K562 (cell line): ENCODE measurements at regions not wholly inside any gene's neighbourhood (a gene's known extent, or its start where the extent isn't known, plus 50 kb on each side); places are given as distances from the start of the nearest gene placed in this dataset.

Experiments used
- ATAC-seq: fragments of 200-7000 bp; cut with Tn5 transposase; 3 replicates; pipeline ENCODE4 v1.9.1; 2020; ENCODE audit warnings: moderate library complexity
- BruUV-seq: library from RNA; stranded (reverse); fragments of 400-500 nt; replicated peaks from 2 replicates; lab custom pipeline; 2021; lab: Mats Ljungman, UMichigan
- CTCF ChIA-PET: fragments of 300-600 bp; formaldehyde crosslinking; extraction: SDS; loops from one replicate; lab custom pipeline; 2021; ENCODE audit warnings: low intra/inter-chr PET ratio; lab: Yijun Ruan, JAX
- POLR2A ChIA-PET: fragments of 300-600, 350-650 bp; sonication (Branson Sonifier 250); formaldehyde crosslinking; extraction: SDS; loops from one replicate; lab custom pipeline; 2021; ENCODE audit warnings: antibody characterized with exemption, inconsistent platforms; lab: Yijun Ruan, JAX
- DNase-seq, 4 experiments: peaks; one replicate each; pipeline versions ENCODE4 v3.0.0 to v3.0.0-alpha.2; 2011 to 2018; ENCODE audit warnings: low spot score in 3 of 4, mixed read lengths in 3 of 4; ENCODE audit errors: extremely low read depth in 1 of 4
- FAIRE-seq: peaks from 2 replicates; lab custom pipeline; 2011; peaks lifted over from hg19 to GRCh38; lab: Jason Lieb, UNC
- H2AFZ ChIP-seq: 2 replicates; pipeline ENCODE4 v1.6.0; 2011; ENCODE audit warnings: low read depth, low read length, control low read depth, inconsistent platforms
- H3K27ac ChIP-seq: fragments of 200-600 bp; 3 replicates; pipeline ENCODE4 v1.8.0; 2011; ENCODE audit warnings: low read depth, mild to moderate bottlenecking, control low read depth, inconsistent platforms, low read length, moderate library complexity, mixed read lengths; ENCODE audit errors: extremely low read depth
- H3K27me3 ChIP-seq, 2 experiments: fragments of 300-600 bp in 1 of 2; 2 replicates in 1 of 2; 3 replicates in 1 of 2; pipeline versions ENCODE4 v1.6.0 to v1.8.0; 2011; ENCODE audit warnings: inconsistent platforms in 2 of 2, low read length in 2 of 2, mild to moderate bottlenecking in 1 of 2, mixed read lengths in 1 of 2, moderate library complexity in 1 of 2; ENCODE audit not compliant: control insufficient read depth in 2 of 2, insufficient read depth in 2 of 2
- H3K36me3 ChIP-seq: fragments of 300-600 bp; 3 replicates; pipeline ENCODE4 v1.8.0; 2011; ENCODE audit warnings: mild to moderate bottlenecking, low read length, inconsistent platforms; ENCODE audit not compliant: control insufficient read depth, insufficient read depth
- H3K4me1 ChIP-seq, 2 experiments: fragments of 200-600 bp in 1 of 2; replicated peaks in 1 of 2; 2 replicates in 1 of 2; 3 replicates in 1 of 2; pipeline versions ENCODE4 v1.5.1 to v1.8.0; 2011; ENCODE audit warnings: inconsistent platforms in 2 of 2, low read length in 2 of 2, mild to moderate bottlenecking in 1 of 2, mixed read lengths in 1 of 2, moderate library complexity in 1 of 2; ENCODE audit not compliant: control insufficient read depth in 2 of 2, insufficient read depth in 2 of 2
- H3K4me2 ChIP-seq: 2 replicates; pipeline ENCODE4 v1.6.1; 2011; ENCODE audit warnings: low read length, control low read depth, inconsistent platforms, mixed read lengths; ENCODE audit not compliant: insufficient read depth
- H3K4me3 ChIP-seq: fragments of 200-600 bp; sonication (generic), shearing (Covaris generic); 2 replicates; pipeline ENCODE4 v1.5.1; 2016; ENCODE audit warnings: control low read depth, inconsistent platforms
- H3K79me2 ChIP-seq: fragments of 200-600 bp; 3 replicates; pipeline ENCODE4 v1.8.0; 2011; ENCODE audit warnings: low read length, inconsistent platforms; ENCODE audit not compliant: control insufficient read depth, insufficient read depth
- H3K9ac ChIP-seq, 2 experiments: 2 replicates each; pipeline versions ENCODE4 v1.6.0 to v1.6.1; 2011; ENCODE audit warnings: low read depth in 2 of 2, low read length in 2 of 2, control low read depth in 1 of 2, inconsistent platforms in 1 of 2, mild to moderate bottlenecking in 1 of 2, mixed read lengths in 1 of 2; ENCODE audit not compliant: insufficient read depth in 1 of 2
- H3K9me1 ChIP-seq: one replicate; pipeline ENCODE4 v1.6.0; 2011; ENCODE audit warnings: inconsistent platforms, mild to moderate bottlenecking, low read length, moderate library complexity; ENCODE audit not compliant: control insufficient read depth, insufficient read depth
- H3K9me3 ChIP-seq: replicated peaks from 2 replicates; pipeline ENCODE4 v1.5.1; 2011; ENCODE audit warnings: low read depth, low read length, inconsistent platforms; ENCODE audit not compliant: control insufficient read depth, insufficient read depth
- H4K20me1 ChIP-seq: replicated peaks from 2 replicates; pipeline ENCODE4 v1.6.1; 2011; ENCODE audit warnings: low read length, inconsistent platforms, mixed read lengths; ENCODE audit not compliant: control insufficient read depth, insufficient read depth
- ATF7 ChIP-seq: fragments of 450-650 bp; IDR thresholded peaks from 2 replicates; pipeline ENCODE4 v1.7.1; 2014; ENCODE audit warnings: mild to moderate bottlenecking, moderate library complexity
- ETS2 ChIP-seq: IDR thresholded peaks from 2 replicates; pipeline ENCODE4 v1.6.1; 2016; ENCODE audit warnings: borderline replicate concordance, missing genetic modification characterization, mild to moderate bottlenecking, moderate library complexity, missing compliant biosample characterization; ENCODE audit not compliant: poor library complexity, severe bottlenecking
- HIVEP1 ChIP-seq: fragments of 250-450 bp; sonication (Bioruptor Pico); IDR thresholded peaks from 2 replicates; pipeline ENCODE4 v1.4.0; 2020; ENCODE audit warnings: mild to moderate bottlenecking
- HMG20B ChIP-seq: fragments of 250-450 bp; sonication (Bioruptor Pico); IDR thresholded peaks from 2 replicates; pipeline ENCODE4 v1.5.0; 2021; ENCODE audit warnings: mild to moderate bottlenecking
- JUNB ChIP-seq: fragments of 450-650 bp; formaldehyde crosslinking; conservative IDR thresholded peaks from 2 replicates; pipeline ENCODE4 v1.4.0; 2020; ENCODE audit warnings: mild to moderate bottlenecking
- KAT2B ChIP-seq: IDR thresholded peaks from one replicate; pipeline ENCODE4 v1.6.1; 2012; ENCODE audit warnings: low read depth, mild to moderate bottlenecking, control low read depth, inconsistent platforms, low read length, moderate library complexity
- KLF13 ChIP-seq: fragments of 450-650 bp; IDR thresholded peaks from 2 replicates; pipeline ENCODE4 v1.6.1; 2016; ENCODE audit warnings: missing genetic modification characterization, low read depth, mild to moderate bottlenecking, missing compliant biosample characterization, moderate library complexity, borderline replicate concordance
- MAFG ChIP-seq: fragments of 450-650 bp; conservative IDR thresholded peaks from 2 replicates; pipeline ENCODE4 v1.6.1; 2016; ENCODE audit warnings: missing genetic modification characterization, missing compliant biosample characterization
- NR4A1 ChIP-seq, 2 experiments: fragments of 250-450 bp in 1 of 2; fragments of 450-650 bp in 1 of 2; sonication (Bioruptor Pico) in 1 of 2; IDR thresholded peaks; 2 replicates each; pipeline versions ENCODE4 v1.4.0 to v1.6.1; 2016 to 2020; ENCODE audit warnings: mild to moderate bottlenecking in 2 of 2, missing compliant biosample characterization in 1 of 2, missing genetic modification characterization in 1 of 2, moderate library complexity in 1 of 2
- NRF1 ChIP-seq, 2 experiments: fragments of 450-650 bp; IDR thresholded peaks in 1 of 2; conservative IDR thresholded peaks in 1 of 2; 2 replicates each; pipeline ENCODE4 v1.6.1; 2014; ENCODE audit warnings: mild to moderate bottlenecking in 2 of 2
- PHF8 ChIP-seq: fragments of 200-600 bp; sonication (generic); IDR thresholded peaks from 2 replicates; pipeline ENCODE4 v1.6.1; 2012; ENCODE audit warnings: mixed run types, mild to moderate bottlenecking, inconsistent platforms, low read length, moderate library complexity, borderline replicate concordance
- POLR2B ChIP-seq: fragments of 450-650 bp; IDR thresholded peaks from 2 replicates; pipeline ENCODE4 v1.6.1; 2018; ENCODE audit warnings: low read depth; ENCODE audit not compliant: partially characterized antibody
- POLR3A ChIP-seq: IDR thresholded peaks from 2 replicates; pipeline ENCODE4 v1.6.1; 2011; ENCODE audit warnings: borderline replicate concordance, mild to moderate bottlenecking, moderate library complexity; ENCODE audit not compliant: insufficient read length, insufficient read depth; ENCODE audit errors: extremely low read depth
- ZNF436 ChIP-seq: fragments of 250-450, 450-650 bp; sonication (Bioruptor Pico); formaldehyde crosslinking; IDR thresholded peaks from 2 replicates; pipeline ENCODE4 v1.7.0; 2020; ENCODE audit warnings: mild to moderate bottlenecking
- WGBS: fragments of 100-300 bp; shearing (Covaris generic); methylation state at CpG from one replicate; pipeline ENCODE4 v1.1.6; 2016; ENCODE audit warnings: low coverage, mixed read lengths; ENCODE audit not compliant: insufficient coverage; ENCODE audit errors: missing lambda C conversion rate; 5-methylcytosine and 5-hydroxymethylcytosine counted together
- in situ Hi-C: fragments of 300-500 bp; cut with MboI; formaldehyde crosslinking; loops from 4 replicates; pipeline ENCODE4 v1.15.0; 2018; ENCODE audit warnings: inconsistent platforms, mixed read lengths
- intact Hi-C: fragments of 100-400 bp; cut with micrococcal nuclease; formaldehyde crosslinking; loops from 2 replicates; pipeline ENCODE4 v1.14.2; 2022
- TF ChIP-seq, protein P1 (sequence below): sonication (generic); formaldehyde crosslinking; IDR thresholded peaks from 2 replicates; pipeline ENCODE4 v1.8.1; 2022; ENCODE audit warnings: missing genetic modification reagents
- TF ChIP-seq, protein P2 (sequence below): fragments of 250-450 bp; sonication (Bioruptor Pico); IDR thresholded peaks from 2 replicates; pipeline ENCODE4 v1.8.0; 2022; ENCODE audit warnings: moderate library complexity, mild to moderate bottlenecking, inconsistent platforms
- TF ChIP-seq, protein P3 (sequence below): fragments of 250-450 bp; sonication (Bioruptor Pico); IDR thresholded peaks from 2 replicates; pipeline ENCODE4 v1.8.0; 2022; ENCODE audit warnings: moderate library complexity, mild to moderate bottlenecking, inconsistent platforms
- TF ChIP-seq, protein P4 (sequence below): fragments of 450-650 bp; formaldehyde crosslinking; conservative IDR thresholded peaks from 2 replicates; pipeline ENCODE4 v1.4.0; 2022; ENCODE audit warnings: mild to moderate bottlenecking, missing genetic modification characterization

DNA sequence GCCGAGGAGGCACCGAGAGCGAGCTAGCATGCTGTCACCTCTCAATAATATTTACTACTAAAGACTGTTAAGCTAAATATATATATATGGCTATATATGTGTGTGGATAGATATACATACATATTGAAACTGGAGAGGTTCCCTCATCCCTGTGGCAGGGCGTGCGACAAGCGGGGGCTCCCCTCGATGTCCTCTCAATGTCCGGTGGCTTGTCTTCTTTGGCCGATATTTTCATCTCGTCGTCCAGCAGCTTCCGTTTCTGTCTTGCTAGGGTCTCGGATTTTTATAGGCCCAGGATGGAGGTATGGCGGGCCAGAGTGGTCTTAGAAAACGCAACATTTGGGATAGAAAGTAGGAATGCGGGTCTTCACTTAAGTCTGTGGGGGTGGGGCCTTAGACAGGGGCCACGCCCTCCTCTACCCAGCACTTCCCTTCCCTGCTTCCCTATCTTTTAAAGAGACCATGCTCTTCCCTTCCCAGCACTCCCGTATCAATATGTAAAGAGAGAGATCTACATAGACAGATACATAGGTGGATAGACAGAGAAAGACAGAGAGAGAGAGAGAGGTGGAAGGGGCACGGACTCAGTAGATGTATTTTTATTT, 866.8 kb downstream of the DSC3 start:
- Histone ChIP-seq H2AFZ (peak overlapping the region; percentile 61), H3K9me1 (no peaks in the 10 kb centered on the region), H3K4me2 (peak overlapping the region; percentile 43; the same call in 1 of the 2 replicates), H3K27me3 (no peaks in the 10 kb centered on the region), H3K36me3 (no peaks in the 10 kb centered on the region), H4K20me1 (no peaks in the 10 kb centered on the region), H3K79me2 (no peaks in the 10 kb centered on the region), H3K9me3 (no peaks in the 10 kb centered on the region), H3K4me3 (peak overlapping the region; percentile 48), H3K9ac (peak overlapping the region in 1 of 2 experiments; percentile 83; a peak in 2 of 4 replicates), H3K27ac (peak overlapping the region; percentile 56; the same call in 1 of the 3 replicates), H3K4me1 (peaks cover 0 to 8% of the 10 kb centered on the region in 2 experiments; a peak in 2 of 5 replicates)
- in situ Hi-C loops (no loop called here), intact Hi-C loops (no loop called here)
- ChIA-PET POLR2A (interaction anchor here (0.6 kb wide), 1 partner anchor 16 kb away, joined by 3 read pairs; no protein-coding TSS in a partner anchor), CTCF (no interaction called here)
- DNase-seq (peak in 1 of 4 experiments; percentile 70), FAIRE-seq (no peak), ATAC-seq (peak; percentile 77)
- WGBS: under 1% methylated on average over 19 of the region's 19 CpGs
- TSS peak; percentile 53 for BruUV-seq
- TF ChIP-seq NR4A1 (CRISPR knock-in tag; IDR thresholded peaks at IDR 0.05) (no peak), NR4A1 (tag; IDR thresholded peaks at IDR 0.05) (no peak), NRF1 (conservative IDR thresholded peaks at IDR 0.05 in 1 of 2, IDR thresholded peaks at IDR 0.05 in 1 of 2) (peak; percentile 9 to 36; a peak in 1 of 4 replicates), MAFG (tag) (no peak), PHF8 (peak; percentile 26; the same call in 1 of the 2 replicates), ATF7 (no peak), KLF13 (tag) (peak; percentile 19; the same call in 1 of the 2 replicates), POLR2B (no peak), ETS2 (tag) (no peak), POLR3A (no peak), KAT2B (no peak), HMG20B (CRISPR knock-in tag) (no peak), ZNF436 (CRISPR knock-in tag) (no peak), HIVEP1 (no peak), JUNB (CRISPR knock-in tag) (no peak)
- TF ChIP-seq, protein P1, sequence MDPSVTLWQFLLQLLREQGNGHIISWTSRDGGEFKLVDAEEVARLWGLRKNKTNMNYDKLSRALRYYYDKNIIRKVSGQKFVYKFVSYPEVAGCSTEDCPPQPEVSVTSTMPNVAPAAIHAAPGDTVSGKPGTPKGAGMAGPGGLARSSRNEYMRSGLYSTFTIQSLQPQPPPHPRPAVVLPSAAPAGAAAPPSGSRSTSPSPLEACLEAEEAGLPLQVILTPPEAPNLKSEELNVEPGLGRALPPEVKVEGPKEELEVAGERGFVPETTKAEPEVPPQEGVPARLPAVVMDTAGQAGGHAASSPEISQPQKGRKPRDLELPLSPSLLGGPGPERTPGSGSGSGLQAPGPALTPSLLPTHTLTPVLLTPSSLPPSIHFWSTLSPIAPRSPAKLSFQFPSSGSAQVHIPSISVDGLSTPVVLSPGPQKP: no peak
- TF ChIP-seq, protein P2, sequence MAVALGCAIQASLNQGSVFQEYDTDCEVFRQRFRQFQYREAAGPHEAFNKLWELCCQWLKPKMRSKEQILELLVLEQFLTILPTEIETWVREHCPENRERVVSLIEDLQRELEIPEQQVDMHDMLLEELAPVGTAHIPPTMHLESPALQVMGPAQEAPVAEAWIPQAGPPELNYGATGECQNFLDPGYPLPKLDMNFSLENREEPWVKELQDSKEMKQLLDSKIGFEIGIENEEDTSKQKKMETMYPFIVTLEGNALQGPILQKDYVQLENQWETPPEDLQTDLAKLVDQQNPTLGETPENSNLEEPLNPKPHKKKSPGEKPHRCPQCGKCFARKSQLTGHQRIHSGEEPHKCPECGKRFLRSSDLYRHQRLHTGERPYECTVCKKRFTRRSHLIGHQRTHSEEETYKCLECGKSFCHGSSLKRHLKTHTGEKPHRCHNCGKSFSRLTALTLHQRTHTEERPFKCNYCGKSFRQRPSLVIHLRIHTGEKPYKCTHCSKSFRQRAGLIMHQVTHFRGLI: no peak
- TF ChIP-seq, protein P3, sequence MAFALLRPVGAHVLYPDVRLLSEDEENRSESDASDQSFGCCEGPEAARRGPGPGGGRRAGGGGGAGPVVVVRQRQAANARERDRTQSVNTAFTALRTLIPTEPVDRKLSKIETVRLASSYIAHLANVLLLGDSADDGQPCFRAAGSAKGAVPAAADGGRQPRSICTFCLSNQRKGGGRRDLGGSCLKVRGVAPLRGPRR (CRISPR knock-in tag): no peak
- TF ChIP-seq, protein P4, sequence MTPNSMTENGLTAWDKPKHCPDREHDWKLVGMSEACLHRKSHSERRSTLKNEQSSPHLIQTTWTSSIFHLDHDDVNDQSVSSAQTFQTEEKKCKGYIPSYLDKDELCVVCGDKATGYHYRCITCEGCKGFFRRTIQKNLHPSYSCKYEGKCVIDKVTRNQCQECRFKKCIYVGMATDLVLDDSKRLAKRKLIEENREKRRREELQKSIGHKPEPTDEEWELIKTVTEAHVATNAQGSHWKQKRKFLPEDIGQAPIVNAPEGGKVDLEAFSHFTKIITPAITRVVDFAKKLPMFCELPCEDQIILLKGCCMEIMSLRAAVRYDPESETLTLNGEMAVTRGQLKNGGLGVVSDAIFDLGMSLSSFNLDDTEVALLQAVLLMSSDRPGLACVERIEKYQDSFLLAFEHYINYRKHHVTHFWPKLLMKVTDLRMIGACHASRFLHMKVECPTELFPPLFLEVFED (CRISPR knock-in tag): no peak
